ENCODE measurements at regions not wholly inside any gene's neighbourhood (a gene's known extent, or its start where the extent isn't known, plus 50 kb on each side); places are given as distances from the start of the nearest gene placed in this dataset.

GRCh38 chr10:117677239-117677638, 134.7 kb downstream of the EMX2 start:
- Histone ChIP-seq H3K27me3 (ENCODE audit: control insufficient read depth in 2 of 2, insufficient read depth in 2 of 2, low read length in 2 of 2) (no peaks in the 10 kb centered on the region), H2AFZ (ENCODE audit: low read depth, low read length) (no peak overlapping the region), H3K4me2 (ENCODE audit: insufficient read depth, low read length) (no peak overlapping the region), H3K9me1 (replicated peaks; ENCODE audit: control insufficient read depth, extremely low read depth, insufficient read depth, low read length) (no peaks in the 10 kb centered on the region), H3K79me2 (ENCODE audit: control insufficient read depth, insufficient read depth, low read length) (no peaks in the 10 kb centered on the region), H4K20me1 (replicated peaks; ENCODE audit: control insufficient read depth, extremely low read depth, insufficient read depth, low read length) (no peaks in the 10 kb centered on the region), H3K9ac (replicated peaks; ENCODE audit: extremely low read depth, insufficient read depth, low read length) (no peak overlapping the region), H3K4me1 (ENCODE audit: control insufficient read depth, extremely low read depth, insufficient read depth, low read length) (no peaks in the 10 kb centered on the region), H3K36me3 (ENCODE audit: control insufficient read depth in 2 of 2, extremely low read depth in 1 of 2, insufficient read depth in 2 of 2, low read length in 2 of 2) (no peaks in the 10 kb centered on the region), H3K4me3 (replicated peaks in 1 of 3; ENCODE audit: insufficient read depth in 1 of 3, low read depth in 1 of 3, low read length in 3 of 3) (no peak overlapping the region), H3K9me3 (replicated peaks; ENCODE audit: control insufficient read depth, insufficient read depth, low read length) (no peaks in the 10 kb centered on the region), H3K27ac (ENCODE audit: insufficient read depth, low read depth, low read length) (no peak overlapping the region)
- no peak for DNase-seq (ENCODE audit: low read depth, low spot score)
- BruUV-seq (replicated peaks) = no TSS peak
- CTCF ChIA-PET = no interaction called here
- intact Hi-C loops (cut with micrococcal nuclease) (no loop called here), dilution Hi-C loops (cut with MboI; ENCODE audit: extremely low pct_ligation_motif_present, low sequenced_read_pairs) (no loop called here)
- POLR2A ChIA-PET = no interaction called here
- TF ChIP-seq MYC (IDR thresholded peaks at IDR 0.05; ENCODE audit: low read depth, low read length) = no peak
- no peak for TF ChIP-seq FOS (IDR thresholded peaks at IDR 0.05; ENCODE audit: borderline replicate concordance, insufficient read depth, low read length)
- TF ChIP-seq GATA2 (IDR thresholded peaks at IDR 0.05; ENCODE audit: insufficient read depth, insufficient read length, low read depth, low read length) = no peak
- no peak for TF ChIP-seq CTCF (IDR thresholded peaks at IDR 0.05; ENCODE audit: extremely low read depth in 1 of 2, insufficient read depth in 1 of 2, low read depth in 1 of 2, low read length in 2 of 2)
- TF ChIP-seq MAX (IDR thresholded peaks at IDR 0.05; ENCODE audit: insufficient read depth, insufficient read length) = no peak
- no peak for TF ChIP-seq POLR2A (IDR thresholded peaks at IDR 0.05; ENCODE audit: low read depth, low read length)
- no peak for FAIRE-seq

- CTCF ChIA-PET = no interaction called here
- Histone ChIP-seq H3K79me2 (ENCODE audit: control insufficient read depth, insufficient read depth, low read length) (no peaks in the 10 kb centered on the region), H3K27ac (ENCODE audit: insufficient read depth, low read depth, low read length) (no peak overlapping the region), H3K9ac (replicated peaks; ENCODE audit: extremely low read depth, insufficient read depth, low read length) (no peak overlapping the region), H3K9me3 (replicated peaks; ENCODE audit: control insufficient read depth, insufficient read depth, low read length) (no peaks in the 10 kb centered on the region), H3K4me3 (replicated peaks in 1 of 3; ENCODE audit: insufficient read depth in 1 of 3, low read depth in 1 of 3, low read length in 3 of 3) (no peak overlapping the region), H3K36me3 (ENCODE audit: control insufficient read depth in 2 of 2, extremely low read depth in 1 of 2, insufficient read depth in 2 of 2, low read length in 2 of 2) (no peaks in the 10 kb centered on the region), H3K9me1 (replicated peaks; ENCODE audit: control insufficient read depth, extremely low read depth, insufficient read depth, low read length) (no peaks in the 10 kb centered on the region), H3K4me2 (ENCODE audit: insufficient read depth, low read length) (no peak overlapping the region), H2AFZ (ENCODE audit: low read depth, low read length) (no peak overlapping the region), H3K4me1 (ENCODE audit: control insufficient read depth, extremely low read depth, insufficient read depth, low read length) (no peaks in the 10 kb centered on the region), H3K27me3 (ENCODE audit: control insufficient read depth in 2 of 2, insufficient read depth in 2 of 2, low read length in 2 of 2) (no peaks in the 10 kb centered on the region), H4K20me1 (replicated peaks; ENCODE audit: control insufficient read depth, extremely low read depth, insufficient read depth, low read length) (no peaks in the 10 kb centered on the region)
- DNase-seq (ENCODE audit: low read depth, low spot score) (no peak), FAIRE-seq (no peak)
- no TSS peak for BruUV-seq (replicated peaks)
- POLR2A ChIA-PET = no interaction called here
- TF ChIP-seq MYC (IDR thresholded peaks at IDR 0.05; ENCODE audit: low read depth, low read length) (no peak), POLR2AphosphoS5 (IDR thresholded peaks at IDR 0.05; ENCODE audit: insufficient read depth, low read depth, low read length) (no peak), FOS (IDR thresholded peaks at IDR 0.05; ENCODE audit: borderline replicate concordance, insufficient read depth, low read length) (no peak), POLR2A (IDR thresholded peaks at IDR 0.05; ENCODE audit: low read depth, low read length) (no peak), MAX (IDR thresholded peaks at IDR 0.05; ENCODE audit: insufficient read depth, insufficient read length) (no peak), EZH2 (IDR thresholded peaks at IDR 0.05; ENCODE audit: borderline replicate concordance, low read depth, low read length, severe bottlenecking) (no peak), CTCF (IDR thresholded peaks at IDR 0.05; ENCODE audit: extremely low read depth in 1 of 2, insufficient read depth in 1 of 2, low read depth in 1 of 2, low read length in 2 of 2) (no peak), JUN (IDR thresholded peaks at IDR 0.05; ENCODE audit: borderline replicate concordance, insufficient read depth, insufficient read length, low read depth) (no peak), GATA2 (IDR thresholded peaks at IDR 0.05; ENCODE audit: insufficient read depth, insufficient read length, low read depth, low read length) (no peak)
- intact Hi-C loops (cut with micrococcal nuclease) = no loop called here
- dilution Hi-C loops (cut with MboI; ENCODE audit: extremely low pct_ligation_motif_present, low sequenced_read_pairs) = no loop called here
Observed at GRCh38 chr10:117677890-117678500, 135.4 kb downstream of the EMX2 start.

Measured in endothelial cell of umbilical vein (primary cell).